GM12878 (cell line): ENCODE measurements at regions not wholly inside any gene's neighbourhood (a gene's known extent, or its start where the extent isn't known, plus 50 kb on each side); places are given as distances from the start of the nearest gene placed in this dataset.

Source experiments
- CEBPB ChIP-seq, 2 experiments: fragments of 150-350 bp in 1 of 2; IDR thresholded peaks; 2 replicates each; pipeline ENCODE4 v1.6.1; 2012 to 2014; ENCODE audit warnings: low read depth in 2 of 2, low read length in 2 of 2, borderline replicate concordance in 1 of 2, inconsistent platforms in 1 of 2
- JUNB ChIP-seq: IDR thresholded peaks from 2 replicates; pipeline ENCODE4 v1.6.1; 2016; ENCODE audit warnings: antibody characterized with exemption, mild to moderate bottlenecking
- KDM1A ChIP-seq: fragments of 200-600 bp; sonication (generic); IDR thresholded peaks from 2 replicates; pipeline ENCODE4 v1.6.1; 2016; ENCODE audit warnings: borderline replicate concordance
- MXI1 ChIP-seq: fragments of 150-350 bp; IDR thresholded peaks from 2 replicates; pipeline ENCODE4 v1.6.1; 2011; ENCODE audit warnings: low read depth, mild to moderate bottlenecking, inconsistent platforms, low read length, improper control_type of control experiment
- MYB ChIP-seq: fragments of 150-350 bp; IDR thresholded peaks from 2 replicates; pipeline ENCODE4 v1.6.1; 2014; ENCODE audit warnings: mild to moderate bottlenecking, low read depth, low read length, borderline replicate concordance
- RCOR1 ChIP-seq: conservative IDR thresholded peaks from 2 replicates; pipeline ENCODE4 v1.6.1; 2012; ENCODE audit warnings: low read depth, low read length, improper control_type of control experiment
- RFX5 ChIP-seq: IDR thresholded peaks from 2 replicates; pipeline ENCODE4 v1.6.1; 2011; ENCODE audit warnings: low read depth, low read length, improper control_type of control experiment
- SMAD1 ChIP-seq: fragments of 450-650 bp; IDR thresholded peaks from 2 replicates; pipeline ENCODE4 v1.6.1; 2018; ENCODE audit warnings: mild to moderate bottlenecking, low read depth; ENCODE audit not compliant: partially characterized antibody
- TF ChIP-seq, protein P1 (sequence below), 3 experiments: IDR thresholded peaks in 2 of 3; conservative IDR thresholded peaks in 1 of 3; 2 replicates each; pipeline ENCODE4 v1.5.1; 2011; ENCODE audit warnings: low read depth in 3 of 3, low read length in 3 of 3, mild to moderate bottlenecking in 3 of 3, control low read depth in 2 of 3, moderate library complexity in 2 of 3, inconsistent platforms in 1 of 3, mixed read lengths in 1 of 3; ENCODE audit not compliant: control insufficient read depth in 2 of 3, insufficient read depth in 1 of 3; ENCODE audit errors: extremely low read depth in 1 of 3

DNA sequence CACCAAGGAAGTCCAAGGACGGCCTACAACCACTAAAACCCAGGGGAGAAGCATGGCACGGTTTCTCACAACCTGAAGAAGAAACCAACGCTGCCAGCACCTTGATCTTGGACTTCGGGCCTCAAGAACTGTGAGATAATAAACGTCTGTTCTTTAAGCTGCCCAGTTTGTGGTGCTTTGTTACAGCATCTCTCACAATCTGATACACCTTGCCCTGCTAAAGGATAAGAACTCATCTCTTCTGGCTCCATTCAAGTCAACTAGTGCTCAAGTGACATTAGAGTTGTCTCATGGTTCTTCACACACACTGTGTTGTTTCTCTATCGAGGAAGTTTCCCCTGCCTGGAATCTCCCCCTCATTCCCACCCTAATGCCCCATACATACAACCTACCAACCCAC lies 314.4 kb upstream of the RUNX1 start:
- TF ChIP-seq, protein P1, sequence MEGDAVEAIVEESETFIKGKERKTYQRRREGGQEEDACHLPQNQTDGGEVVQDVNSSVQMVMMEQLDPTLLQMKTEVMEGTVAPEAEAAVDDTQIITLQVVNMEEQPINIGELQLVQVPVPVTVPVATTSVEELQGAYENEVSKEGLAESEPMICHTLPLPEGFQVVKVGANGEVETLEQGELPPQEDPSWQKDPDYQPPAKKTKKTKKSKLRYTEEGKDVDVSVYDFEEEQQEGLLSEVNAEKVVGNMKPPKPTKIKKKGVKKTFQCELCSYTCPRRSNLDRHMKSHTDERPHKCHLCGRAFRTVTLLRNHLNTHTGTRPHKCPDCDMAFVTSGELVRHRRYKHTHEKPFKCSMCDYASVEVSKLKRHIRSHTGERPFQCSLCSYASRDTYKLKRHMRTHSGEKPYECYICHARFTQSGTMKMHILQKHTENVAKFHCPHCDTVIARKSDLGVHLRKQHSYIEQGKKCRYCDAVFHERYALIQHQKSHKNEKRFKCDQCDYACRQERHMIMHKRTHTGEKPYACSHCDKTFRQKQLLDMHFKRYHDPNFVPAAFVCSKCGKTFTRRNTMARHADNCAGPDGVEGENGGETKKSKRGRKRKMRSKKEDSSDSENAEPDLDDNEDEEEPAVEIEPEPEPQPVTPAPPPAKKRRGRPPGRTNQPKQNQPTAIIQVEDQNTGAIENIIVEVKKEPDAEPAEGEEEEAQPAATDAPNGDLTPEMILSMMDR (IDR thresholded peaks at IDR 0.05 in 2 of 3, conservative IDR thresholded peaks at IDR 0.05 in 1 of 3; ENCODE audit: control insufficient read depth in 2 of 3, extremely low read depth in 1 of 3, insufficient read depth in 1 of 3, low read depth in 3 of 3, low read length in 3 of 3): no peak
- TF ChIP-seq JUNB (no peak), MXI1 (no peak), RCOR1 (no peak), SMAD1 (no peak), MYB (no peak), CEBPB (IDR thresholded peaks at IDR 0.05; ENCODE audit: borderline replicate concordance in 1 of 2, low read depth in 2 of 2, low read length in 2 of 2) (no peak), KDM1A (no peak), RFX5 (no peak)
